D721Med (cell line): ENCODE measurements at regions not wholly inside any gene's neighbourhood (a gene's known extent, or its start where the extent isn't known, plus 50 kb on each side); places are given as distances from the start of the nearest gene placed in this dataset.

Experiments
- DNase-seq: peaks from one replicate; pipeline ENCODE4 v3.0.0; 2011; ENCODE audit warnings: low spot score; ENCODE audit not compliant: insufficient read length
- FAIRE-seq: peaks from 2 replicates; lab custom pipeline; 2011; peaks lifted over from hg19 to GRCh38; lab: Jason Lieb, UNC
- TF ChIP-seq, protein P1 (sequence below): IDR thresholded peaks from 2 replicates; pipeline ENCODE4 v1.5.1; 2012; ENCODE audit warnings: mild to moderate bottlenecking, control low read depth; ENCODE audit not compliant: insufficient read depth; ENCODE audit errors: missing control alignments

DNA sequence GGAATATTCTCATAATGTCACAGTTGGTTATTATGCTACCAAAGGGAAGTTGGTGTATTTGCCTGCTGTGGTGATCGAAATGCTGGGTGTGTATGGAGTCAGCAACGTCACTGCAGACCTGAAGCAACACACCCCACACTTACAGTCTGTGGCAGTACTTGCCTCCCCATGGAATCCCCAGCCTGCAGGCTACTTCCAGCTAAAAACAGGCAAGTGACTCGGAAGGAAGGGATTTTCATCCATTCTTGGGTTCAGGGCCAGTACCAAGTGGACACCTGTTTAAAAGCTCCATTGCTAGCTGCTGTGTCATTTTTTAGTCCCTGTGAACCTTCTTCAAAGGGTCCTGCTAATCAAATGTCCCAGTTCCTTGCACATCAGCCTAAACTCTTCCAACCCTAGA is 149.6 kb downstream of the C11orf91 start:
- TF ChIP-seq, protein P1, sequence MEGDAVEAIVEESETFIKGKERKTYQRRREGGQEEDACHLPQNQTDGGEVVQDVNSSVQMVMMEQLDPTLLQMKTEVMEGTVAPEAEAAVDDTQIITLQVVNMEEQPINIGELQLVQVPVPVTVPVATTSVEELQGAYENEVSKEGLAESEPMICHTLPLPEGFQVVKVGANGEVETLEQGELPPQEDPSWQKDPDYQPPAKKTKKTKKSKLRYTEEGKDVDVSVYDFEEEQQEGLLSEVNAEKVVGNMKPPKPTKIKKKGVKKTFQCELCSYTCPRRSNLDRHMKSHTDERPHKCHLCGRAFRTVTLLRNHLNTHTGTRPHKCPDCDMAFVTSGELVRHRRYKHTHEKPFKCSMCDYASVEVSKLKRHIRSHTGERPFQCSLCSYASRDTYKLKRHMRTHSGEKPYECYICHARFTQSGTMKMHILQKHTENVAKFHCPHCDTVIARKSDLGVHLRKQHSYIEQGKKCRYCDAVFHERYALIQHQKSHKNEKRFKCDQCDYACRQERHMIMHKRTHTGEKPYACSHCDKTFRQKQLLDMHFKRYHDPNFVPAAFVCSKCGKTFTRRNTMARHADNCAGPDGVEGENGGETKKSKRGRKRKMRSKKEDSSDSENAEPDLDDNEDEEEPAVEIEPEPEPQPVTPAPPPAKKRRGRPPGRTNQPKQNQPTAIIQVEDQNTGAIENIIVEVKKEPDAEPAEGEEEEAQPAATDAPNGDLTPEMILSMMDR: no peak
- no peak for DNase-seq
- no peak for FAIRE-seq

DNA sequence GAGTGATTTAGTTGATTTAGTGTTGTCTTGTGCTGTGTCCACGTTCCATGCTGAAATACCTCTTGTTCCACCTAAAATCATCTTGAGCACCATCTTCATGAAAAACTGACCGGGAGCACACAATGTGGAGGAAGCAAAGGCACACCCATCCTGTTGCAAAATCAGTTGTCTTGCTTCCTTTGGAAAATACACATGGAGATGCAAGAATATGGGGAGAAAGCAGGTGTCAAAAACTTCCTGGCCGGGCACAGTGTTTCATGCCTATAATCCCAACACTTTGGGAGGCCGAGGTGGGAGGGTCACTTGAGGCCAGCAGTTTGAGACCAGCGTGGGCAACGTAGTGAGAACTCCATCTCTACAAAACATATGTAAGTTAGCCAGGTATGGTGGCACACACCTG is 151.1 kb downstream of the C11orf91 start:
- FAIRE-seq: no peak

DNA sequence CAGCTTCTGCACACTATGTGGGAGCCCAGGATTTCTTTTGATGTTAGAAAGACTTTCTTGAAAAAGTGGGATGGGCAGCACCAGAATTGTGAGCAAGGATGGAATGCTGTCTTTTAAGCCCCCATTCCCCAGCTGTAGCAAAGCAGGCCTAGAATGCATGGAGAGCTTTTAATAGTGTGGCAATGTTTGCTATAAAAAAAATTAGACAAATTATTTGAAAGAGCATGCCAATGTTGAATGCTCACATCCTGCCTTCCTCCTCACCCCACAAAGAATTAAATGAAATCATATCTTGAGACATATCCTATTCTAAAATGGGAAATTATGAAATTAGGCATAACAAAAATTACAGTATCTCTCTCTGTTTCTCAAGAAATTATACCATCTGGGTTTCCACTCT is 154.7 kb downstream of the C11orf91 start:
- FAIRE-seq (no peak), DNase-seq (no peak)
- TF ChIP-seq, protein P1: no peak

More for the DNA sequence above, 151.1 kb downstream of the C11orf91 start:
- DNase-seq: no peak
- TF ChIP-seq, protein P1: no peak

DNA sequence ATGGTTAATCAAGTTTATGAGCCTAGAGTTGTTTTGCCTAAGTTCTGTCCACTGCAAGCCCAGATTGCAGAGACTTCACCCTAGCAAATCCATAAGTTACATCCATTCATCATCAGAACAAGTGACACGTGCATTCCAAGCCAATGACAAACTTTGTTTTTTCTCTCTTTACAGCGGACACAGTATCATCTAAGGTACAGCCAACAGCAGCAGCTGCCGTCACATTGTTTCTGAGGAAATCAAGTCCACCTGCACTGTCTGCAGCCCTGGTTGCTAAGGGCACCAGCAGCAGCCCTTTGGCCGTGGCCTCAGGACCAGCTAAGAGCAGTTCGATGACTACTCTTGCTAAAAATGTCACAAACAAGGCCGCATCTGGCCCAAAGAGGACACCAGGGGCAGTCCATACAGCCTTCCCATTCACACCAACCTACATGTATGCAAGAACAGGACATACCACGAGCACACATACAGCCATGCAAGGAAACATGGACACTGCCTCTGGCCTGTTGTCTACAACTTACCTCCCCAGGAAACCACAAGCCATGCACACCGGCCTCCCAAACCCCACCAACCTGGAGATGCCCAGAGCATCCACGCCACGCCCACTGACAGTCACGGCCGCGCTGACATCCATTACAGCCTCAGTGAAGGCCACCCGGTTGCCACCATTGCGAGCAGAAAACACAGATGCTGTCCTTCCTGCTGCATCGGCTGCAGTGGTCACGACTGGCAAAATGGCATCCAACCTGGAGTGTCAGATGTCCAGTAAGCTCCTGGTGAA is 155.8 kb downstream of the C11orf91 start:
- TF ChIP-seq, protein P1: no peak
- DNase-seq: no peak
- no peak for FAIRE-seq

DNA sequence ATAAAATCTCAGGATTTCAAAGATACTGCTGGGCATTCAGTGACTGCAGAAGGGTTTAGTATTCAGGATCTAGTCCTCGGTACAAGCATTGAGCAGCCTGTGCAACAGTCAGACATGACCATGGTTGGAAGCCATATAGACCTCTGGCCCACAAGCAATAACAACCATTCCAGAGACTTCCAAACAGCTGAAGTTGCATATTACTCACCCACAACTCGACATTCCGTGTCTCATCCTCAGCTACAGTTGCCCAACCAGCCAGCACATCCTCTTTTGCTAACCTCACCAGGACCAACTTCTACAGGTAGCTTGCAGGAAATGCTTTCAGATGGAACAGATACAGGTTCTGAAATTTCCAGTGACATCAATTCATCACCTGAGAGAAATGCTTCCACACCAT is 156.8 kb downstream of the C11orf91 start:
- DNase-seq: no peak
- TF ChIP-seq, protein P1: no peak
- FAIRE-seq: no peak

DNA sequence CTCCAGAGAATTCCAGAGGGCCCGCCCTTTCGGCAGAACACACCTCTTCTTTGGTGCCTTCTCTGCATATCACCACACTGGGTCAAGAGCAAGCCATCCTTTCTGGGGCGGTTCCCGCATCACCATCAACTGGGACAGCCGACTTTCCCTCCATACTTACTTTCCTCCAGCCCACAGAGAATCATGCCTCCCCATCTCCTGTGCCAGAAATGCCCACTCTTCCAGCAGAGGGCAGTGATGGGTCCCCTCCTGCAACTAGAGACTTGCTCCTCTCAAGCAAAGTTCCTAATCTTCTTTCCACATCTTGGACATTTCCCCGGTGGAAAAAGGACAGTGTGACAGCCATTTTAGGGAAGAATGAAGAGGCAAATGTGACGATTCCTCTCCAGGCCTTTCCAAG is 157.7 kb downstream of the C11orf91 start:
- DNase-seq (no peak), FAIRE-seq (no peak)
- TF ChIP-seq, protein P1: peak; percentile 61
